CD4-positive, alpha-beta T cell treated with Interleukin-21 for 1 hour (primary cell): ENCODE measurements at regions not wholly inside any gene's neighbourhood (a gene's known extent, or its start where the extent isn't known, plus 50 kb on each side); places are given as distances from the start of the nearest gene placed in this dataset.

Source experiments
- DNase-seq: peaks from one replicate; pipeline ENCODE4 v3.0.0-alpha.2; 2020

DNA sequence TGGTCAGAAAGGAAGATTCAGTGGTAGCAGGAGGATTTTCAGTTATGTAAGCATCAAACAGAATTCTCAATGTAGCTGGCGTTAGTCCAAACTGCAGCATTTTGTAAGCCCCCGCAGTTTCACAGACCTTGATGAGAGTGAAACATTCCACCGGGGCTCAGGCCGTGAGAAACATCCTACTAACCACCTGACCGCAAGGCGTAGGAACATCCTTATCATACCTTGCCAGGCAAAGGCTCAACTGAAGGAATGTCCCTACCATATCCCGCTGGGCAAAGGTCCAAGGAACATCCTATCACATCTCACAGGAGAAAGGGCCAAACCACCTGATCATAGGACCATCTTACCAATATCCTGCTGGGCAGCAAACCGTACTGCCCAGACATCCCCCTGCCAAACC, 624.8 kb upstream of the TMEM132C start:
- no peak for DNase-seq

DNA sequence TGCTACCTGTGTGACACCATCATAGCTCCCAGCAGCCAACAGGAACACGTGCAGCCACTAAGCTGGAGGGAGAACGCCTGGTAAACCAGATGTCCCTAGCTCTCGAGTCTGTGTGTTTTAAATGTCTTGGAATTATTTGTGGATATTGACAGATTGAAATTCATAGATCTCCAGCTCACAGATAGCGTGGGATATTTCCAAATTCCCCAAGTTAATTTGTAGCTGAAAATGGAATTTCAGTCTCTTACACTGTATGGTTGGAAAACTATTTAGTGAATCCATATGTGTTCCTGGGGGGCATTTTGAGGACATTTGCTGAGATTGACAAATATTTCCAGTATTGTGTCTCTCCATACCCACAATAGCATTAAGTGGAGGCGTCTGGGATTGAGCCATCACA, 618.6 kb upstream of the TMEM132C start:
- no peak for DNase-seq

DNA sequence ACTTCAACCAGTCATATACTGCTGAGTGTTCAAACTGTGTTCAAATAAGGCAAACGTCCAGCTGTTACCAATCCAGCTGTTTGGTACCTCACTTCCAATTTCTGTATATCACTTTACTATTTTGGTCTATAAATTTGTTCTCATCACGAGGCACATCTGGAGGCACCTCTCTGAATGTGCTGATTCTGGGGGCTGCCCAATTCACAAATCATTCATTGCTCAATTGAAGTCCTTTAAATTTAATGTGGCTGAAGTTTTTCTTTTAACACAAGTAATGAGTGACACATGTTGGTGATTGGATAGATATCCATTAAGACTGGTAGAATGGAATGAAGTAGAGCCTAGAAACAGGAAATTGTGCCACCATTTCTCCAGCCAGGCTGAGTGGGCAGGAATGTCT, 617.0 kb upstream of the TMEM132C start:
- DNase-seq = no peak

DNA sequence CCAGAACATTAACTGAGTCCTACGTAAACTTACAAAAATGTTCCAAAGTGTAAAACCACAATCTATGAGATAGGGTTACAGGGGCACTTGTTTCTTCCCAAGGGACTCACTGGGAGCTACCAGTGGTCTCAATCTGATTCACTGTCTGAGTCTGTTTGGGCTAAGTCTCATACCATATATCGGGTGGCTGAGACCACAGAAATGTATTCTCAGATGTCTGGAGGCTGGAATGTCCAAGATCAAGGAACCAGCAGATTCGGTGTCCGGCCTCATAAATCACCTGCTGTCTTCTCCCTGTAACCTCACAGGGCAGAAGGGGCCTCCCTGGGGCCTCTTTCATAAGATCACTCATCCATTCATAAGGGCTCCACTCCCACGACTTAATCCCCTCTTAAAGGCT, 616.3 kb upstream of the TMEM132C start:
- no peak for DNase-seq

DNA sequence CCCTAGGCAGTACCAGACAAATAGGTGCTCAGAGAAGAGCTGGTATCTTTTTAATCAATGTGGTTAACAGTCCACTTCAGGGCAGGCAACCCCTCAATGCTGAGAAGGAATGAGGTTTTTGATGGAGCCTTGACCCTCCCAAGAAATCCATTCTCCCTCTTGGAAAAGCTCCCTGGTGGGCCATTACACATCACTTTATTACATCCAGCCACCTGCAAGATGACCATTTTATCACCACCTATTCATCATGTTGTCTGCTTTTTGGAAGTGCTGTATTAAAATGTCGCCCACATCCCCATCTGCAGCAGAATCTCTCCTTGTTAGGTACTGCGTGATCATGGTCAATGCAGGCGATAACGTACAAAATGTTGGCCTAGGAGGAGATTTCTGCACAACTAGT, 614.7 kb upstream of the TMEM132C start:
- no peak for DNase-seq

DNA sequence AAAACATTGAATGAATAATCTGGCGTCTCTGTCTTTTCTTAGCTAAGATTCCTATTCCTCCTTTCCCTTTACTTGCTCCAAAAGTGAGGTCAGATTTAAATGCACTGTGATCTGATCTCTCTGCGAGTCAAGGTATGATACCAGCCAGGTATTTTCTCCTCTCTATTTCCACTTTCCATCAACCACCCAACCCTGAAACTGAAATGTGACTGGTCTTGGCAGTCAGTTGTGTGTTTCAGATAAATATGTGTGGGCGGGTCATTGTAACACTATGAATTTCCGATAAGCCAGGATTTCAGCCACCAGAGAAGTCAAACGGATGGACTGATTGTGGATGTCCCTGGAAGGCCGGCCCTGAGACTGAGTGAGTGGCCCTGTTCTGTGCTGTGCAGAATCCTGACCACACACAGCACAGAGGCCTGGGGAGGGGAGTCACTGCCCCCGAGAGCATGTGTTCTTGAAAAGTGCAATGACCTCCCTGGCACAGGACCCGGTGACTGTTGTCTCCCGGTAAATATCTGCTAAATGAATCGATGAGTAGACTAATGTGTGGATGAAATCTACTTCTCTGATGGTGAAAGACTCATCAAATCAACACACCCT, 612.5 kb upstream of the TMEM132C start:
- DNase-seq = no peak

DNA sequence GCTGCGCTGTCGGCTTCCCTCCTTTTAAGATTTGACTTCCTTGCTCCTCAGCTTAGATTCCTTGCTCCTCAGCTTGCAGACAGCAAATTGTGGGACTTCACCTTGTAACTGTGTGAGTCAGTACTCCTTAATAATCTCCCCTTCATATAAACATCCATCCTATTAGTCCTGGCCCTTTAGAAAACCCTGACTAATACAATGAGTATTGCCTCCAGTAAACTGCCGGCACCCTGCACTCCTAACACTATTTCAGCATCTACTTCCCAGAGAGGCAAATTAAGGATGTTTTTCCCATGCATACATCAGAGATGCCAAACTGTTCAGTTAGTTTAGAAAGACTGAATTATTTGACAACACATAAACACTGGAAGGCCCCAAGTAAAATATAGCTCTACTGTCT, 611.3 kb upstream of the TMEM132C start:
- no peak for DNase-seq

DNA sequence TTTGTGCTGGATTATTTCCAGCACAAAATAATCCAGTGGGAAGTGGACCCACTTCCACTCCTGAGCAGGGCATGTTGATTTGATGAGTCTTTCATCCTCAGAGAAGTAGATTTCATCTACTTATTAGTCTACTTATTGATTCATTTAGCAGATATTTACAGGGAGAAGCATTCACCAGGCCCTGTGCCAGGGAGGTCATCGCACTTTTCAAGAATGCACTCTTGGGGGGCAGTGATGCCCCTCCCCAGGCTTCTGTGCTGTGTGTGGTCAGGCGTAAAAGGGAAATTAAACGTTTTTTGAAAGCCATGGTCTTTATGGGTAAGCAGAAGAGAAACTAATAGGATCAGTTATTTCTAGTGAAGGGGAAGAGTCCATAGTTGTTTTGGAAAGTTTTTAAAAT, 610.7 kb upstream of the TMEM132C start:
- no peak for DNase-seq

DNA sequence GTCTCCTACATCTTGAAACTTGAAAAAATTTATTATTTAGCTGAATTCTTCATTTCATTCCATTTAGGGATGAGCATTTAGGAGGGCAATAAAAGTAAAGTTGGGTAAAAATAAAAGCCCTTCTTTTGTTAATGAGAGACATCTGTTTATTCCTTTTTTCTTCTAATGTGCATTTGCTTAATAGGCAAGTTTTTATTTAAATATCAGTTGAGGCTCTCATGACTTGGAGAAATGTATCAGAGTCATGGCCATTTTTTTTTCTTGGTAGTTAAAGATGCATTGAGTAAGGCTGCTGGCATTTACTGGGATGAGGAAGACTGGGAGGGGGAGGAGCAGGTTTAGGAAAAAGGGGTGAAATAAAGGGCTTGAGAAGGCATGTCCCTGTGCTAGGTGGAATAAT, 609.9 kb upstream of the TMEM132C start:
- no peak for DNase-seq

DNA sequence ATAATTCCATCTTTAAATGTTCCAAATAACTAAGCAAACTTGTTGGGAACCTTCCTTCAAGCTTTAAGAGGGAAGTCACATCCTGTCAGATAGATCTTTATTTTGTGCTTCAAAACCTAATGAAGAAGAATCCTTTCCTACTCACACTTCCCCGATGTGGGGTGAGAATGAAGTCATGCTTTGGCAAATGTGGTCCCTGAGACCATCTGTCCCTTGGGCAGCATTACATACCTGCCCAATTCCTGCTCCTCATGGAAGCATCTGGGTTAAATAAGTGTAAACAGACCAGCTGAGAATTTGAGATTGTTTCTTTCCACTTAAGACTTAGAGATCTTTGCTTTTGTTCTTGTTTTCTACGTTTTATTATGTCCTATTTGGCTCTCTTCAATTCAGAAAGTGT, 606.0 kb upstream of the TMEM132C start:
- no peak for DNase-seq

DNA sequence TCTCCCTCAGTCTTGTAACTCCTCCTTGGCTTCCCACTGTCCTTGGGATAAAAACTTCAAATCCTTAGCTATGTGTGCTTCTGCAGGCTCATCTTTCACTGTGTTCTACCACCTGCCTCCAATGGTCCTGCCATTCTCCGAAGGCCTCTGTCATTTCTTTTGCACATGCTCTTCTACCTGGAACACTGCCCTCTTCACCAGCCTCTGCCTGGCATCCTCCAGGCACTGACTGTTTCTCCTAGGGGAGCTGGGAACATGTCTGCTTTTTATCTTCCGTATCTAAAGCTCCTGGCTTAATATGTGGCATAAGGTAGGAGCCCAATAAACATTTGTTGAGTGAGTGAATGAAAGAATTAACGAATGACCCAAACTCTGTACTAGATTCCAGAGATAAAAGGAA, 603.3 kb upstream of the TMEM132C start:
- DNase-seq = no peak

DNA sequence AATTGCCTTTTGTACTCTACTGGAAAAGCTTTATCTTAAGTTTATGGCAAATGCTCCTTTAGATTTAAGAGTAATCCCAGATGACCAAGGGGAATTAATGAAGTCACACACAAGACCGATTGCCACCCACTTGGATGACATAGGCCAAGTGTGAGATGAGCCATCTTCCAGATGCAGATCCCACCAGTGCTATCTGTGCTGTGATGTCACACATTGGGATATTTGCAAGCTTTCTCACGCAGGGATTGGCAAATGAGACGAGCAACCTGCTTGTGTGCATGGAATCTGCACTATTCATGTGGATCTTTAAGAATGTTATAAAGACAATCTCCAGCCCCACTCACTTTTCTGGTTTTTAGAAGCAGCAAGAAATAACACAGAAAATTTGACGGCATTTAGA, 602.1 kb upstream of the TMEM132C start:
- DNase-seq = no peak

DNA sequence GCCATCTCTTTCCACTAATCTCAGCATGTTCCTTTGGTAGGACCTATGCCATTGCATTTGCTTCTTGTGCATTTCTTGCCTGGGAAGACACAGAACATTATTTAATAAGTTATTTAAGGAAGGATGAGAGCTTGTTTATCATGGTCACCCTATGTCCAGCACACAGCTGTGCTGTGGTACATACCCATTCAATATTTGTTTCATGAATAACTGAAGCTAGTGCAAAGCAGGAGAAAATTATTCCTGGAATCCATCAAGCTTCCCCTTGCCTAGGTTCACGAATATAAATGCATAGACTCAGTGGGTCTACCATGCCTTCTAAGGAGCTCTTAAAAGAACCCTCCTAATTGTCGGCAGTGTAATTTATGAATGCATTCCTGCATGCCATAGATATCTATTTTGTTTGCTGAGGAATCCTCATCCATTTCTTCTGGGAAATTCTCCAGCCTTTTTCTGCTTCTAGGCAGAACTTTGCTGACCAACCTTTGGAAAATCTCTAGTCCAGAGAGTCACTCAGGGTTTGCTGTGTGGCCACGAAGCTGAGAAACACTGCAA, 599.8 kb upstream of the TMEM132C start:
- no peak for DNase-seq

DNA sequence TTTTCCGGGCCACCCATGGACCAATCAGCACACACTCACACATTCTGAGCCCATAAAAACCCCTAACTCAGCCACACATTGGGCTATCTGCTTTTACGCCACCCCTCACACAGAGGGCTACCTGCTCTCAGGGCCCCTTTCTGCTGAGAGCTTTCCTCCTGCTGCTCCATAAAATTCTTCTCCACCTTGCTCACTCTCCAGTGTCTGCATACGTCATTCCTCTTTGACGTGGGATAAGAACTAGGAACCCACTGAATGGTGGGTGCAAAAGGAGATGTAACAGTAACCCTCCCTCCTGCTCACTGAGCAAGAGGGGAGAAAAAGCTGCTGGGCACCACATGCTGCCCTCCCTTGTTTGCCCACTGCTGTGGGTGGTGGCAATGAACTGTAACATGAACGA, 596.7 kb upstream of the TMEM132C start:
- no peak for DNase-seq

DNA sequence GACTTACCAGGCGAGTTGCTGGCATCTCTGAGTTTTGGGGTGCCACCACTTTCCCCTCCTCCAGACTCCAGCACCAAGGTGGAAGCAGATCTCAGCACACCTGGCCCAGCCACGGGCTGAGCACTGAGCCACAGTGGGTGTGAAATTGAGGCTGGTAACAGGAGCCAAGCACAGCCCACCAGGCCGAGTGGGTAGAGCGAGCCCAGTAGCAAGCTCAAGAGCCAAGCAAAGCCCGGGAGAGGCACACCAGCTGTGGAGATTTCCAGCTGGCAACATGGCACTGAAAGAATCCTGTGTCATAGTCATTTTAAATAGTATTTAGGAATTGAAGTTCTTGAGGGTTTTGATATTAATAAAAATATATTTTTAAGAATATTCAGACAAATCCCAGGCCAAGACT, 596.2 kb upstream of the TMEM132C start:
- no peak for DNase-seq

DNA sequence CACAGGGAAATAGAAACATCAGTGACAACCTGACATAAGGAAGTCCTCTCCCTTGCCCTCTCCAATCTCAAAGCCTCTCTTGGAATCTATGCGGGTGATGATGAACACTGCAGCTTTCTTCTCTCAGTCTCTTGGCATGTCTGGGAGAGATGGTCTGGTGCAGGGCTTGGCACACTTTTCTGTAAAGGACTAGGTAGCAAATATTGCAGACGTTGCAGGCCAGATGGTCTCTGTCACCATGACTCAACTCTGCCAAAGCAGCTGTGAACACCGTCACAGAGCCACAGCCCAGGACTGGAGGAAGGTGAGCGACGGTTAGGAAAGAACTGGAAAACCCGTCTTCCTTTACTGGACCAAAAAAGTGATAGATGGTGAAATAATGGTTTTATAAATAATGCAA, 591.0 kb upstream of the TMEM132C start:
- DNase-seq = no peak

DNA sequence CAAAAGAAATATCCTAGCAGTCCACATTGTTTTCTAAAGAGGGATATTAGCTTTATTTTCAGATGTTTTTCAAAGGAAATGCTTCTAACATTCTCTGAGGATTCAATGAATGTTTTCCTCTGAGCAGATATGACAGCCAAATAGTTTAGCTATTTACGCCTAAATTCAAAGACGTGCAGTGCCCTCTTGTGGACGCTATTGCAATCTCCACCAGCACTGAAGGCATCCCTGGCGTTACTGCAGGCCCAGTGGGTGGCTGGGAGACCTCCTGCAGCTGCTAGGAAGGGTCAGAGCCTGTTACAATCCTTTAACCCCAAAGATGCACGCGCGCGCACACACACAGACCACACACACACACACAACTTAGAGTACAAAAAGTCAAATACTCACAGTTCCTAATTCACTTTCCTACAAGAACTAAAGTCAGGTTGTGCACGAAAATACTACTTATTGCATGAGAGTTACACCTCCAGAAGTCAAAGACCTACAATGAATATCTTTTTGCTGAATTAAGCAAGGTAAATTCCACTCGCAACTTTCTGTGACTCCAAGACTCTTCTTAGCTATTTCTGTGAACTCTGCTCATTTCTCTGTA, 589.3 kb upstream of the TMEM132C start:
- peak; percentile 13 for DNase-seq

DNA sequence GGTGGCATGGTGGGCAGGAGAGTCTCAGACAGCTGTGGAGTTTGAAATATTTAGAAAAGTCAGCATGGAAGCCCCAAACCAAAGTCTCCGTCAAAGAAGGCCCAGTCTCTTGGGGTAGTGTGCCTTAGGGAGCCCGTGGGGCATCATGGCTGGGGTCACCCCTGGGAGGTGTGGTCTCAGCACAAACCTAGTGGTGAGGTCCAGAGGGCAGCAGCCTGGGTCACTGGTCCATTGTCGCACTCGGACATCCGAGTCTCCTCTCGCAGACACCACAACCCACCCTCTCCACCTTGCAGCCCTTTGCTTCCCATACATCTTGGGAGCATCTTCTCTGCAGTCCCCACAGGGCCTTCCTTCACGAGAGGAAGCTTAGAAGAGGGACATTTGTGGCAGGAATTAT, 588.0 kb upstream of the TMEM132C start:
- no peak for DNase-seq

DNA sequence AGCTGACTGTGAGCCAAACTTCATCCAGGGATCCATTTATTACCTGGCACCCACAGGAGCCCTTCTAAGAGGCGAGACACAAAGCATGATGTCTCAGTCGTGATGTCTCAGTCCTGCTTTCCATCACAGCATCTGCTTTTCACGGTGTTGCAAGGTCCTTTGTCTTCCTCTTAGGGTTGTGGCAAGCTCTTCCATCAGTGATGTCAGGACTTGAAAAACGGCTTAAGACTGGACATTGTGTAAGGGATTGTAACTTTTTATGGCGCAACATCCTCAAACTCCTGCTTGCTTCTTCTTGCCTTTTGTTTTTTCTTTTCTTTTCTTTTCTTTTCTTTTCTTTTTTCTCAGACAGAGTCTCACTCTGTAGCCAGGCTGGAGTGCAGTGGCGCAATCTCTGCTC, 586.5 kb upstream of the TMEM132C start:
- no peak for DNase-seq

DNA sequence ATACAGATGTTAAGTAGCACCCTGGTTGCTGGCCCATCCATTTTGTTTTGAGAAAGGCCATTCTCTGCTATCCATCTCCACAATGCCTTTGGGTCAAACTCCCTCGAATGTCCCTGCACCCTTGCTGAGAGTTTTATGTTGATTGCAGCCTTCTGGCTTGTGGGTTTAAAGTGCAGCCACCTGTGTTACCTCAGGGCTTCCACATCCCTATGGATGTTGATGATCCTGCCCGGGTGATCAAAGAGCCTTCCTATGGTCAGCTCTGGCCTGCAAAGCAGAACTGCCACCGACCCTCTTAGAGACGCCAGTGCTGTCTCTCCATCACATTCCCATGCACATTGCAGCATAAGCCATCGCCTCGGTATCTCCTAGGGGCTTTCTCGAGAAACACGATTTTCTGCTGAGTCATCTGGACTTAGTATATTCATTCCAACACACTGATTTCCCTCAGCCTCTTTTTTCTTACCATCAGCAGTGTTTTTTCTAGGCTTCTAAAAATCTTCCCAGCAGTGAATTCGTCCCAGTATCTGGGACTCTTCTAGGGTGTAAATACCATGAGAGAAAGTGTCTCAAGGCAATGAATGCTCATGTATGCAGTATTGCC, 585.7 kb upstream of the TMEM132C start:
- DNase-seq = no peak

DNA sequence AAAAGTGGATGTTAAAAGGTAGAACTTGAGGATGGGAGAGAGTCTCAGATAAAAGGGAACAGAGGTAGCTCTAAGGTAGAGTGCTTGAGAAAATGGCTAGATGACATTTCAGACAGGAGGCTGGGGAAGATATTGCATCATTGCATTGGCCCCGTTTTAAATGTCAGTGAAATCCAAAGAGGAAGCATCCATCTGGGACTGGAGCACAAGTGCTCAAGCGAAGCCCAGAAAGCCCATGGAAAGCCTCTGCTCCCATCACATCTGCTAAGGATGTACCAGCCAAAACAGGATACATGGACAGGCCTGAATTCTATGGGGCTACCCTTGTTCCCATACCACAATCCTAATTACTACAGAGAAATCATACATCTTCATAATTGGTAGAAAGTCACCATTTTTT, 581.5 kb upstream of the TMEM132C start:
- DNase-seq = no peak

DNA sequence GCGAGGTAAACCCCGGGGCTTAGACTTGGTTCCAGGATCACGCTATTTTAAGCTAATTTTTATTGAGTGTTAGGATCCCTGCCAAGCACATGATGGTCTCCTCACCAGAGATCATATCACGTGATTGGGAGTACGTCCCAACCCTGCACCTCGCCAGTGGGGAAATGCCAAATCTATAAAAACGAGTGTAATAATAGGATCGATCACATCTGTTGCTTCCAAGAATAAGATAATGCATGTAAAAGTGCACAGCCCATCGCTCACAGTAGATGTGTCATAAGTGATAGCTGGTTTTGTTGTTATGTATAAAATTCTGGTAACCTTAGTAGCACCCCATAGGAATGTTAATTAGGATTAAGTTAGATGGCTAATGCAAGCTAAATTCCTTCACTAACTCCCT, 581.0 kb upstream of the TMEM132C start:
- DNase-seq = no peak

DNA sequence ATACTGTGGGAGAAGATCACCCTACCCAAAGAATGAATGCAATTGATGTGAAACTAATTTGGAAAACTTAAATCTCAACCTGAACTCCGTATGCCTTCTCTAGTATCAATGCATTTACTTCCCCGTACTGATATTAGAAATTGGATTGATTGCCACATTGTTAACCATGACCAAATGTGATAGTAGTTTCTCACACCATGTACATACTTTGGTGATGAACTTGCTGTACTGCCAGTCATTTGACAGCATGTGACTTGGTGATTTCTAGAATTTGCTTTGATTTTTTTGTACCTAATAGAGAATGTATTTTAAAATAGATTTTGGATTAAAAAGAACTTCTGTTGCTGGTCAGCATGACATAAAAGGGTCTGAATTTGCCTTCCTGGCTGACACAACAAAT, 579.8 kb upstream of the TMEM132C start:
- no peak for DNase-seq

DNA sequence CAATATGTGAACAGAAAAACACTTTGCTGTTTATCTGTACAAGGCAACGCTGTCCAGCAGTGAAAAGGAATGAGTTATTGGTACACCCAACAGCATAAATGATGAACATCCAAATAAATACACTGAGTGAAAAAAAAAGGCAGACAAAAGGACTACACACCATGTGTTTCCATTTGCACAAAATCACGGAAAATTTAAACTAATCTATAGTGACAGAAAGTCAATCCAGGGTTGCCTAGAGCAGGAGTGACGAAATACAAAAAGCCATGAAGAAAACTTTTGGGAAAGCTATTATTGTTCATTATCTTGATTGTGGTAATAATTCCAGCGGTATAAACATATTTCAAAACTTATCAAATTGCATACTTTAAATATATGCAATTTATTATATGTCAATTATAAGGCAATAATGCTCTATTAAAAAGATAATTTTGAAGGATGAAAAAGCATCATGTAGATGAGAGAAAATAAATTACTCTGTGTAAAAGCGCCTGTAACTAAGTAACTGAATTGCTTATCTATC, 578.0 kb upstream of the TMEM132C start:
- no peak for DNase-seq

DNA sequence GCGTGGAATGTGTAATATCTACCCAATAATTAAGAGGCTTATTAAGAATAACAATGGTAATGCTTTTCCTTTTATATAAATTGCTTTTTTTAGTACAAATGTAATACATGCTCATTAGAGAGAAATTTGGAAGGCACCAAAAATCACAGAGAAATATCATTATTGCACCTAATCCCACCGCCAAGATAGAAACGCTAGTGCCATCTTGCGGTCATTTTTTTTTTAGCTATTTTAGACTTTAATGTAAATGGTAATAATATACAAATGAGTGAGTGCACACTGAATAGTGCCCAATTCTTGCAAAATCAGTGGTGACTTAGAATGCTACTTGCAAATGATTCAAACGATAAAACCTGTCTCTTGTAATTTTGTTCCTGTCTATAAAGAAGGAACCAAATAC, 576.8 kb upstream of the TMEM132C start:
- DNase-seq = no peak
